Fibroblast of lung (primary cell): ENCODE measurements at regions not wholly inside any gene's neighbourhood (a gene's known extent, or its start where the extent isn't known, plus 50 kb on each side); places are given as distances from the start of the nearest gene placed in this dataset.

Experiments used
- DNase-seq, 2 donors: peaks; one replicate each; pipeline versions ENCODE4 v3.0.0 to v3.0.0-alpha.2; 2010; ENCODE audit warnings: low read depth in 2 of 2
- H2AFZ ChIP-seq: 2 replicates; pipeline ENCODE4 v1.5.1; 2012; ENCODE audit warnings: low read length, control low read depth, inconsistent platforms
- H3K27ac ChIP-seq: 2 replicates; pipeline ENCODE4 v1.5.1; 2011; ENCODE audit warnings: low read length, control low read depth; ENCODE audit not compliant: insufficient read depth
- H3K27me3 ChIP-seq: 2 replicates; pipeline ENCODE4 v1.5.1; 2011; ENCODE audit warnings: mild to moderate bottlenecking, low read length; ENCODE audit not compliant: control insufficient read depth, insufficient read depth
- H3K36me3 ChIP-seq: 2 replicates; pipeline ENCODE4 v1.5.1; 2011; ENCODE audit warnings: low read length; ENCODE audit not compliant: control insufficient read depth, insufficient read depth
- H3K4me1 ChIP-seq: 2 replicates; pipeline ENCODE4 v1.5.1; 2011; ENCODE audit warnings: low read length; ENCODE audit not compliant: control insufficient read depth, insufficient read depth; ENCODE audit errors: extremely low read depth
- H3K4me2 ChIP-seq: 2 replicates; pipeline ENCODE4 v1.5.1; 2011; ENCODE audit warnings: low read length, control low read depth; ENCODE audit not compliant: insufficient read depth; ENCODE audit errors: extremely low read depth
- H3K4me3 ChIP-seq, 4 experiments: fragments of 200-600 bp in 1 of 4; sonication (generic) in 1 of 4; replicated peaks in 1 of 4; 2 replicates each; pipeline ENCODE4 v1.5.1; 2011 to 2016; ENCODE audit warnings: low read length in 4 of 4, low read depth in 3 of 4, mild to moderate bottlenecking in 3 of 4, control low read depth in 2 of 4, inconsistent platforms in 1 of 4, mixed read lengths in 1 of 4; ENCODE audit not compliant: insufficient read depth in 1 of 4; ENCODE audit errors: control extremely low read depth in 1 of 4
- H3K79me2 ChIP-seq: 2 replicates; pipeline ENCODE4 v1.5.1; 2012; ENCODE audit warnings: mild to moderate bottlenecking, low read length, inconsistent platforms; ENCODE audit not compliant: control insufficient read depth, insufficient read depth
- H3K9ac ChIP-seq: 2 replicates; pipeline ENCODE4 v1.5.1; 2011; ENCODE audit warnings: mild to moderate bottlenecking, low read length, control low read depth; ENCODE audit not compliant: insufficient read depth
- H3K9me3 ChIP-seq: 2 replicates; pipeline ENCODE4 v1.5.1; 2012; ENCODE audit warnings: low read depth, low read length; ENCODE audit not compliant: control insufficient read depth, insufficient read depth
- H4K20me1 ChIP-seq: 2 replicates; pipeline ENCODE4 v1.5.1; 2011; ENCODE audit warnings: low read length; ENCODE audit not compliant: control insufficient read depth, insufficient read depth; ENCODE audit errors: extremely low read depth
- EZH2 ChIP-seq: IDR thresholded peaks from 2 replicates; pipeline ENCODE4 v1.5.1; 2012; ENCODE audit warnings: low read length, control low read depth, mild to moderate bottlenecking; ENCODE audit errors: missing control alignments
- TF ChIP-seq, protein P1 (sequence below), 2 donors: IDR thresholded peaks in 1 of 2; conservative IDR thresholded peaks in 1 of 2; 1 replicate in 1 of 2; 2 replicates in 1 of 2; pipeline ENCODE4 v1.5.1; 2011 to 2012; ENCODE audit warnings: low read length in 2 of 2, control low read depth in 1 of 2, inconsistent platforms in 1 of 2, low read depth in 1 of 2, mild to moderate bottlenecking in 1 of 2

DNA sequence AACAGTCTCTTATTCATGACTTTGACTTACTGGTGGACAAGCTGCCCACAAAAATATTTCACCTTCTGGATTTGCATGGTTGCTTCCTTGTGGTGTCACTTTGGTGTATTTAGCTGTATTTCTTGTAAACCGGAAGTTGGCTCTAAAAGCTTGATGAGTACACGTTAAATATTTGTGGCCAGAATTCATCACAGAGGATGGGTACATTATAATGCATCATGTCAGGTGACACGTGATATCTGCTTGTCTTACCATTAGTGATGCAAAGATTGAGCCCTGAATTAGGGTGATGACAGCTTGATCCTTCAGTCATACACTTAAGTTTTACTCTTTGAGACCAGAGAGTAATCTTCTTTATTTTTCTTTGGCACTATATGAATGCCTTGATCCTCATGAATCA, 188.3 kb upstream of the RPS6KA3 start:
- H3K4me1 ChIP-seq, result peaks cover 2% of the 10 kb centered on the region
- no peaks in the 10 kb centered on the region for H3K79me2 ChIP-seq
- no peaks in the 10 kb centered on the region for H3K36me3 ChIP-seq
- H2AFZ ChIP-seq, result no peak overlapping the region
- no peaks in the 10 kb centered on the region for H4K20me1 ChIP-seq
- H3K27me3 ChIP-seq, result no peaks in the 10 kb centered on the region
- no peak for DNase-seq
- no peak overlapping the region for H3K4me3 ChIP-seq
- no peaks in the 10 kb centered on the region for H3K9me3 ChIP-seq
- no peak overlapping the region for H3K27ac ChIP-seq
- no peak overlapping the region for H3K4me2 ChIP-seq
- no peak overlapping the region for H3K9ac ChIP-seq
- no peak for TF ChIP-seq EZH2
- TF ChIP-seq, protein P1, sequence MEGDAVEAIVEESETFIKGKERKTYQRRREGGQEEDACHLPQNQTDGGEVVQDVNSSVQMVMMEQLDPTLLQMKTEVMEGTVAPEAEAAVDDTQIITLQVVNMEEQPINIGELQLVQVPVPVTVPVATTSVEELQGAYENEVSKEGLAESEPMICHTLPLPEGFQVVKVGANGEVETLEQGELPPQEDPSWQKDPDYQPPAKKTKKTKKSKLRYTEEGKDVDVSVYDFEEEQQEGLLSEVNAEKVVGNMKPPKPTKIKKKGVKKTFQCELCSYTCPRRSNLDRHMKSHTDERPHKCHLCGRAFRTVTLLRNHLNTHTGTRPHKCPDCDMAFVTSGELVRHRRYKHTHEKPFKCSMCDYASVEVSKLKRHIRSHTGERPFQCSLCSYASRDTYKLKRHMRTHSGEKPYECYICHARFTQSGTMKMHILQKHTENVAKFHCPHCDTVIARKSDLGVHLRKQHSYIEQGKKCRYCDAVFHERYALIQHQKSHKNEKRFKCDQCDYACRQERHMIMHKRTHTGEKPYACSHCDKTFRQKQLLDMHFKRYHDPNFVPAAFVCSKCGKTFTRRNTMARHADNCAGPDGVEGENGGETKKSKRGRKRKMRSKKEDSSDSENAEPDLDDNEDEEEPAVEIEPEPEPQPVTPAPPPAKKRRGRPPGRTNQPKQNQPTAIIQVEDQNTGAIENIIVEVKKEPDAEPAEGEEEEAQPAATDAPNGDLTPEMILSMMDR (conservative IDR thresholded peaks at IDR 0.05 in 1 of 2, IDR thresholded peaks at IDR 0.05 in 1 of 2; ENCODE audit: low read depth in 1 of 2, low read length in 2 of 2), result no peak

DNA sequence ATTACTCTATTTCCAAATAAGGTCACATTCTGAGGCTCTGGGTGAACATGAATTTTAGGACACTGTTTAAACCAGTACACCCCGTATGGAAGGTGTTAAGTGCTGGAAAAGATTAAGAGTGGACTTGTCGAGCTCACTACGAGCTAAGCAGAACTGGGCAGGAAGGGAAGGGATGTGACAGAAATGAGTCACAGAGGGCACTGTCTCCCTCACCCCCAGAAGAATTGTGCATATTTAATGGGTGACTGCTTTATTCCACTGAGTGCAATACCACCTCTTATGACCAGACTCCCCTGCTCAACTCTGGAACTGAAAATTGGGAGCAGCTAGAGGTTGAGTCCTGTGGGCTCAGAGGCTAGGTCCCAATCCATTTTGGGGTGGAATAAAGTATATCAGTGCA, 187.4 kb upstream of the RPS6KA3 start:
- Histone ChIP-seq H3K9me3 (no peaks in the 10 kb centered on the region), H3K4me1 (peaks cover 2% of the 10 kb centered on the region), H3K9ac (no peak overlapping the region), H3K79me2 (no peaks in the 10 kb centered on the region), H3K4me2 (no peak overlapping the region), H2AFZ (no peak overlapping the region), H3K27ac (no peak overlapping the region), H4K20me1 (no peaks in the 10 kb centered on the region), H3K27me3 (no peaks in the 10 kb centered on the region), H3K4me3 (no peak overlapping the region), H3K36me3 (no peaks in the 10 kb centered on the region)
- DNase-seq, result peak in 1 of 2 donors; percentile 54
- TF ChIP-seq, protein P1 (conservative IDR thresholded peaks at IDR 0.05 in 1 of 2, IDR thresholded peaks at IDR 0.05 in 1 of 2; ENCODE audit: low read depth in 1 of 2, low read length in 2 of 2), result no peak
- no peak for TF ChIP-seq EZH2

DNA sequence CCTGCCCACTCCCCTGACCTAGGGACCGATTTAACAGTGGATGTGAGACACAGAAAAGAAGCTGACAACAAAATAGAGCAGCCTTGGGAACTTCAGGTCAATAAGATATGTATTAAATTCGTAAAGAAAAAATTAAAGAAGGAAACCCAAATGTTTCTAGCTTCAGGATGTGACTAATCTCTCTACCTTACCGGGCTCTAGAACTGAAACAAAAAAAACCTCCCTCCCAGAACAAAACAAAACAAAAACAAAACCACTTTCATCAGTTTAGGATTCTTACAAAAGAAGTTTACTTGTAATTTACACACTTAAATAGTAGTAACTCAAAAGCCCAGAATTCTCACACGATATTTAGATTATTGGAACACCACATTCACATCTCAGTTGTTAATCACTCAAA, 185.8 kb upstream of the RPS6KA3 start:
- no peak for DNase-seq
- Histone ChIP-seq H3K9me3 (no peaks in the 10 kb centered on the region), H3K27me3 (no peaks in the 10 kb centered on the region), H3K4me2 (no peak overlapping the region), H3K27ac (no peak overlapping the region), H4K20me1 (no peaks in the 10 kb centered on the region), H3K4me3 (no peak overlapping the region), H3K9ac (no peak overlapping the region), H3K4me1 (peaks cover 2% of the 10 kb centered on the region), H3K79me2 (no peaks in the 10 kb centered on the region), H3K36me3 (no peaks in the 10 kb centered on the region), H2AFZ (no peak overlapping the region)
- no peak for TF ChIP-seq EZH2
- TF ChIP-seq, protein P1 (conservative IDR thresholded peaks at IDR 0.05 in 1 of 2, IDR thresholded peaks at IDR 0.05 in 1 of 2; ENCODE audit: low read depth in 1 of 2, low read length in 2 of 2), result no peak
